ENCODE measurements at regions not wholly inside any gene's neighbourhood (a gene's known extent, or its start where the extent isn't known, plus 50 kb on each side); places are given as distances from the start of the nearest gene placed in this dataset.

- TF ChIP-seq CTCF (IDR thresholded peaks at IDR 0.05) (no peak), ZFX (IDR thresholded peaks at IDR 0.05; ENCODE audit: borderline replicate concordance) (no peak)
These were observed 455.3 kb upstream of the USP24 start for GRCh38 chr1:55670331-55671082.

All from 22Rv1 (cell line).